WI38 (cell line): ENCODE measurements at regions not wholly inside any gene's neighbourhood (a gene's known extent, or its start where the extent isn't known, plus 50 kb on each side); places are given as distances from the start of the nearest gene placed in this dataset.

Experiments
- H3K4me3 ChIP-seq: 2 replicates; pipeline ENCODE4 v1.5.1; 2011; ENCODE audit warnings: low read depth, mild to moderate bottlenecking, control low read depth, low read length
- TF ChIP-seq, protein P1 (sequence below): IDR thresholded peaks from 2 replicates; pipeline ENCODE4 v1.5.1; 2012; ENCODE audit warnings: low read depth, mild to moderate bottlenecking, control low read depth, low read length

DNA sequence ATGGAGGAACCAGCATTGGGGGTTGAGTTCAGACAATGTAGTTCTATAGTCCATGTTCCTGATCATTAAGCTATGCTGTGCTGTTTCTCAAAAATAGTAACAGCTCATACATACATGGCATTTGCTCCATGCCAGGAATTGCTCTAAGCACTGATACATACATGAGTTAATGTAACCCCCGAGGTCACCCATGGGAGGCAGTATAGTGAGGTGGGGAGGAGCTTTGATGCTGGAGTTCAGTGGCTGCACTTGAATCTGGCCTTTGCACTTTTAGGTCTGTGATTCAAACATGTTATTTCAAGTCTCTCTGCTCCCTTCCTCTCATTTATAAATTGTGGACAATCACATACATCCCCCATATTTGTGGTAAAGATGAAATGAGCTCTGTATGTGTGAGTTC, 223.1 kb upstream of the WSB1 start:
- TF ChIP-seq, protein P1, sequence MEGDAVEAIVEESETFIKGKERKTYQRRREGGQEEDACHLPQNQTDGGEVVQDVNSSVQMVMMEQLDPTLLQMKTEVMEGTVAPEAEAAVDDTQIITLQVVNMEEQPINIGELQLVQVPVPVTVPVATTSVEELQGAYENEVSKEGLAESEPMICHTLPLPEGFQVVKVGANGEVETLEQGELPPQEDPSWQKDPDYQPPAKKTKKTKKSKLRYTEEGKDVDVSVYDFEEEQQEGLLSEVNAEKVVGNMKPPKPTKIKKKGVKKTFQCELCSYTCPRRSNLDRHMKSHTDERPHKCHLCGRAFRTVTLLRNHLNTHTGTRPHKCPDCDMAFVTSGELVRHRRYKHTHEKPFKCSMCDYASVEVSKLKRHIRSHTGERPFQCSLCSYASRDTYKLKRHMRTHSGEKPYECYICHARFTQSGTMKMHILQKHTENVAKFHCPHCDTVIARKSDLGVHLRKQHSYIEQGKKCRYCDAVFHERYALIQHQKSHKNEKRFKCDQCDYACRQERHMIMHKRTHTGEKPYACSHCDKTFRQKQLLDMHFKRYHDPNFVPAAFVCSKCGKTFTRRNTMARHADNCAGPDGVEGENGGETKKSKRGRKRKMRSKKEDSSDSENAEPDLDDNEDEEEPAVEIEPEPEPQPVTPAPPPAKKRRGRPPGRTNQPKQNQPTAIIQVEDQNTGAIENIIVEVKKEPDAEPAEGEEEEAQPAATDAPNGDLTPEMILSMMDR: no peak

DNA sequence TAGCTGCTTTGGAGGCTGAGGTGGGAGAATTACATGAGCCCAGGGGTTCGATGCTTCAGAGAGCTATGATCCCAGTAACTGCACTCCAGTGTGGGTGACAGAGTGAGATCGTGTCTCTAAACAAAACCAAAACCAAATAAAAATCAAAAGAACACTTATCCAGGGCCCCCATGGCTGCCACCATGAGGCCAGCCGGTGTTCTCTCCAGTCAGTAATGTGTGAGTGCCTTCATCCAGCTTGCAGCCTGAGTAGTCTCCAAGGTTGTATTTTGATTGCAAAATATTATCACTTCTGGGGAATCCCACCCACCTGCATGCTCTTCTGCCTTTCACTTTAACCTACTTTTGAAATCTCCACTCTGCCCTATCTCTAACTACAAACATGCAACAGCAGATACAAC, 221.0 kb upstream of the WSB1 start:
- H3K4me3 ChIP-seq: no peak overlapping the region
- TF ChIP-seq, protein P1: no peak

More for the DNA sequence above, 223.1 kb upstream of the WSB1 start:
- H3K4me3 ChIP-seq: no peak overlapping the region

DNA sequence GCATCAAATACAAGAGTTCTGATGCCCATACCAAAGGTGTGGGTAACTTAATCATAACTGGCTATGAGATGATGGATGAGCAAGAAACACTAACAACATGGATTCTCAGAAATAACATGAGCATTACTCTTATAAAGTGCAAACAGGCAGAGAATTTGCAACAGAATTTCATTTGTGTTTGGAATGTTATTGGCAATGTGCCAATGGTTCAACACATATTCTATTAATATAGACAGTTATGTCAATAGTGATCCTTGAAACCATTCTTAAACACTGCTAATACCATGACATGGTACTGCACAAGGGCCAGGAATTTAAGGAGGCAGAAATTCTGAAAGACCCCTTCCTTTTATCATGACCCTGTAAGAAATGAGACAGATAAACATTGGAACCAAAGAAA, 217.1 kb upstream of the WSB1 start:
- TF ChIP-seq, protein P1: no peak
- H3K4me3 ChIP-seq: no peak overlapping the region

DNA sequence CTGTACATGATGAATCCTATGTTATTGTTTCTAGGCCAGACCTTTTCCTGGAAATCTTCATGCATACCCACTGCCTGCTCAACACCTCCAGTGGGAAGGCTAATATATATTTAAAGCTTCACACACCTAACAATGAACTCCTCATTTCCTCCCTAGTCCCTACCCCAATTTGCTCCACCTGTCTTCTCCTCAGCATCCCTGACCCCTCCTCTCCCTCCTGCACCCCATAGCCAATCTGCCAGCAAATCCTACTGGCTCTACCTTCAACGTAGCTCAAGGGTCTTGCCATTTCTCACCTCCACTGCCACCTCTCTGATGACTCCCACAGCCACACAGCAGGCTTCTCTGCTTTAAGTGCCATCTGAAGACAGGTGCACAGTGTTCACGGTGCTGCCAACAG, 215.6 kb upstream of the WSB1 start:
- no peak overlapping the region for H3K4me3 ChIP-seq
- TF ChIP-seq, protein P1: no peak

DNA sequence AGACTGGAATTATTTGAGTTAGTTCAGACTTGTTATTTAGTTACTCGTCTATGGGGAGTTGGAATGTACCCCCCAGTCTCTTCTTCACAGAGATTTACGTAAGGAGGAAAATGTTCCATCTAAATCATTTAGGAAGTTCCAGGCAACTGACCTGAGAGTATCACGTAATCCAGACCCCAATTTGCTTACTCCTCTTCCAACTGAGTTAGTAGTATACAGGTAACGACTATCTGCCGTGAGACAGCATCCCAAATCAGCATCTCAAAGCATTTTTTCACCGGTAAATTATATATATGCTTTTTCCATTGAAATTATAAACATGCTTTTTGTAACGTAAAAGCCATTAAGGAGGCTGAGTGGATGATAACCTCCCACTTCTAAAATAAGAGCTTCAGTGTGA, 214.3 kb upstream of the WSB1 start:
- TF ChIP-seq, protein P1: no peak
- no peak overlapping the region for H3K4me3 ChIP-seq

DNA sequence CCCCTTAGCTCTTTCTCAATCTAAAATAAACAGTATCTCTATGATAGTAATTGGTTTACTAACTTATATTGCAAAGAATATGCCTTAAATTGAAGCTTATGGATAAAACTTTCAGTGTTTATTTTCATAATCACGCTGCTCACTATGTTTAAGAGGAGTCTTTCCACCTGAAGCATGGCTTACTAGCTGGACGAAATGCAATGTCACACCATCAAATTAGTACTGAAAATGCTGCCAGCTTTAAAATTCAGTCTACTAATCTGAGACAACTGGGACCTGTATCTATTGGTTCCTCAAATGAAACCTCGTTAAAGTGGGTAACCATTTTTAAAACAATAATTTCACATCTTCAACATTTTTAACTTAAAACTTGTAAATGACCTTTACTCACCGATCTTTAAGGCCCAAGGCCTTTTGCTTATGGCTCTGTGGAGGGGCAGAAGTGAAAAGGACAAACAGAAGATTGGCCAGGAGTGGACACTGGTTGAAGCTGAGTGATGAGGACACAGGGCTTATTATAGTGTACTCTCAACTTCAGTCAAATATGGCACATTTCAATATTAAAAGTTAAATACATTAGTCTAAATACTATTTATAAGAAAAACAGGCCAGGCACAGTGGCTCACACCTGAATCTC, 212.8 kb upstream of the WSB1 start:
- TF ChIP-seq, protein P1: no peak
- no peak overlapping the region for H3K4me3 ChIP-seq

DNA sequence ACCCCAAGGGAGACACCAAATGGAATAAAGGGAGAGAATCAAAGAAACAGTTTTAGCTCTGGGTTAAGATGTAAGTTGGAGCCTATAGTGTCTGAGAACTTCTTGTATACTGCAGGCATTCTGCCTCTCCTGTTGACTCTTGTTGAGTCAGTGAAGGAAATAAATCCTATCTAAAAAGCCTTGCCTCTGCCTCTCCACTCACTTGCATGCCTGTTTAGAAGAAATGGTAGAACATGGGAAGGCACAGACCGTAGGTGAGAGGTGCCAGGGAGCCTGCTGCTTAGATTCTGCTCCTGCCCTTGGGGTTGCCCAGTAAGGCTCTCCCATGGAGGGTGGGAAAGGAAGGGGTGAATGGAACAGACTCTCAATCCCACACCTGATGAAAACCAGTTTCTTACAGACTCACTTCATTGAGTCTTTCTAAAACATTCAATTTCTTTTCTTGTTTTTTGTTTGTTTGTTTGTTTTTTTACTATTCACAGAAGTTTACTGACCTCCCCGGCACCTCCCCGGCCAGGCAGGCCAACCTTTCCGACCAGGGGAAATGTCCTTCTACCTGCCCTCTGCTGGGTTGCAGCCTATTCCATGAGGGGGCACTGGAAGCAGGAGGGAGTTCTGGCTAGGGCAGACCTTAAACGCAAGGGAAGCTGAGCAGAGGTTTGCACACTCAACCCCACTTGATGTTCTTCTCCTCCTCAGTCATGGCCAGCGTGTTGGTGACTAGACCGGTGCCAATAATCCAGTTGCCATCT, 211.7 kb upstream of the WSB1 start:
- TF ChIP-seq, protein P1: no peak
- no peak overlapping the region for H3K4me3 ChIP-seq
